T-cell (primary cell): ENCODE measurements at regions not wholly inside any gene's neighbourhood (a gene's known extent, or its start where the extent isn't known, plus 50 kb on each side); places are given as distances from the start of the nearest gene placed in this dataset.

Experiments
- ATAC-seq, 4 experiments: fragments of 200-7000 bp in 3 of 4; fragments of 150-1000 bp in 1 of 4; cut with Tn5 transposase; replicated peaks in 1 of 4; 1 replicate in 3 of 4; 2 replicates in 1 of 4; pipeline ENCODE4 v1.10.0; 2021; ENCODE audit warnings: moderate library complexity in 3 of 4, mild to moderate bottlenecking in 2 of 4, moderate number of reproducible peaks in 1 of 4
- CTCF ChIA-PET, 2 donors: fragments of 300-600 bp; sonication (Branson Sonifier 250); formaldehyde crosslinking; loops; one replicate each; lab custom pipeline; 2022; ENCODE audit warnings: antibody characterized with exemption in 2 of 2; lab: Charles Lee
- POLR2A ChIA-PET, 2 donors: fragments of 300-600 bp; sonication (Branson Sonifier 250); formaldehyde crosslinking; loops; one replicate each; lab custom pipeline; 2022; ENCODE audit warnings: antibody characterized with exemption in 2 of 2; lab: Charles Lee
- DNase-seq, 35 experiments: peaks; one replicate each; pipeline versions ENCODE4 v3.0.0 to v3.0.0-alpha.2; 2013 to 2023
- H3K27ac ChIP-seq: one replicate; pipeline ENCODE4 v1.5.1; 2013; ENCODE audit warnings: low read length
- H3K27me3 ChIP-seq, 2 experiments: replicated peaks in 1 of 2; 1 replicate in 1 of 2; 2 replicates in 1 of 2; pipeline versions ENCODE4 v1.6.1 to v1.7.0; 2013; ENCODE audit warnings: low read length in 1 of 2, mixed read lengths in 1 of 2; ENCODE audit not compliant: control insufficient read depth in 2 of 2, insufficient read depth in 2 of 2; ENCODE audit errors: extremely low read depth in 1 of 2
- H3K36me3 ChIP-seq, 2 donors: 1 replicate in 1 of 2; 2 replicates in 1 of 2; pipeline versions ENCODE4 v1.6.1 to v1.7.0; 2013; ENCODE audit warnings: low read length in 1 of 2; ENCODE audit not compliant: control insufficient read depth in 2 of 2, insufficient read depth in 1 of 2; ENCODE audit errors: extremely low read depth in 1 of 2
- H3K4me1 ChIP-seq, 2 experiments: 1 replicate in 1 of 2; 2 replicates in 1 of 2; pipeline versions ENCODE4 v1.6.1 to v1.7.0; 2013; ENCODE audit warnings: low read length in 2 of 2, mixed read lengths in 1 of 2; ENCODE audit not compliant: insufficient read depth in 2 of 2, control insufficient read depth in 1 of 2; ENCODE audit errors: extremely low read depth in 1 of 2
- H3K4me3 ChIP-seq, 2 donors: 1 replicate in 1 of 2; 2 replicates in 1 of 2; pipeline versions ENCODE4 v1.5.1 to v1.7.0; 2013; ENCODE audit warnings: mild to moderate bottlenecking in 2 of 2, low read length in 1 of 2, moderate library complexity in 1 of 2; ENCODE audit not compliant: control insufficient read depth in 1 of 2; ENCODE audit errors: extremely low read depth in 1 of 2
- H3K9me3 ChIP-seq: 2 replicates; pipeline ENCODE4 v1.7.0; 2013
- H3K27ac Mint-ChIP-seq, 2 donors: one replicate each; pipeline ENCODE4 v1.8.0; 2020 to 2021; ENCODE audit warnings: mild to moderate bottlenecking in 2 of 2, mixed read lengths in 2 of 2
- H3K27me3 Mint-ChIP-seq, 2 donors: one replicate each; pipeline ENCODE4 v1.8.0; 2021 to 2022; ENCODE audit warnings: mixed read lengths in 2 of 2
- H3K36me3 Mint-ChIP-seq: one replicate; pipeline ENCODE4 v1.8.0; 2021; ENCODE audit warnings: mixed read lengths
- H3K4me1 Mint-ChIP-seq, 3 donors: one replicate each; pipeline ENCODE4 v1.8.0; 2020 to 2022; ENCODE audit warnings: mixed read lengths in 3 of 3, mild to moderate bottlenecking in 1 of 3
- H3K4me3 Mint-ChIP-seq, 3 donors: one replicate each; pipeline ENCODE4 v1.8.0; 2020 to 2022; ENCODE audit warnings: mild to moderate bottlenecking in 3 of 3, mixed read lengths in 3 of 3, moderate library complexity in 3 of 3
- H3K9me3 Mint-ChIP-seq, 3 donors: one replicate each; pipeline ENCODE4 v1.8.0; 2020 to 2022; ENCODE audit warnings: mixed read lengths in 3 of 3
- WGBS: methylation state at CpG from one replicate; pipeline ENCODE4 v1.1.5; 2013; ENCODE audit warnings: missing lambda C conversion rate; ENCODE audit not compliant: insufficient coverage; 5-methylcytosine and 5-hydroxymethylcytosine counted together

GRCh38 chr1:234938924-234939323 lies 189.7 kb downstream of the TOMM20 start:
- ChIA-PET CTCF (interaction anchor here in 1 of 2 donors (0.5 kb wide), 1 partner anchor 467 kb away, joined by 7 read pairs; no protein-coding TSS in a partner anchor), POLR2A (interaction anchor here in 1 of 2 donors (0.6 kb wide), 1 partner anchor 44 kb away, joined by 4 read pairs; no protein-coding TSS in a partner anchor)
- no peaks in the 10 kb centered on the region for H3K4me1 ChIP-seq
- H3K27me3 Mint-ChIP-seq = no peaks in the 10 kb centered on the region
- no peak overlapping the region for H3K4me3 Mint-ChIP-seq
- H3K36me3 ChIP-seq = no peaks in the 10 kb centered on the region
- no peaks in the 10 kb centered on the region for H3K36me3 Mint-ChIP-seq
- H3K27me3 ChIP-seq = no peaks in the 10 kb centered on the region
- no peak for DNase-seq
- peaks cover 0 to 3% (median 0%) of the 10 kb centered on the region in 3 donors for H3K4me1 Mint-ChIP-seq
- no peak overlapping the region for H3K27ac Mint-ChIP-seq
- H3K9me3 Mint-ChIP-seq = no peaks in the 10 kb centered on the region
- H3K9me3 ChIP-seq = no peaks in the 10 kb centered on the region
- 93% methylated on average over 3 of the region's 7 CpGs for WGBS
- H3K27ac ChIP-seq = no peak overlapping the region
- ATAC-seq = no peak
- H3K4me3 ChIP-seq = no peak overlapping the region

- no peaks in the 10 kb centered on the region for H3K27me3 Mint-ChIP-seq
- ATAC-seq (no peak), DNase-seq (no peak)
- Histone ChIP-seq H3K36me3 (no peaks in the 10 kb centered on the region), H3K27ac (no peak overlapping the region), H3K27me3 (no peaks in the 10 kb centered on the region), H3K4me3 (no peak overlapping the region), H3K4me1 (no peaks in the 10 kb centered on the region), H3K9me3 (no peaks in the 10 kb centered on the region)
- no peak overlapping the region for H3K27ac Mint-ChIP-seq
- H3K36me3 Mint-ChIP-seq = no peaks in the 10 kb centered on the region
- no peak overlapping the region for H3K4me3 Mint-ChIP-seq
- H3K4me1 Mint-ChIP-seq = peaks cover 0 to 5% (median 5%) of the 10 kb centered on the region in 3 donors
- no peaks in the 10 kb centered on the region for H3K9me3 Mint-ChIP-seq
- no CpG with 5 or more reads among the region's 1 CpG for WGBS
- POLR2A ChIA-PET = interaction anchor here (0.6 kb wide), 2 partner anchors 45 to 767 kb away, joined by 3 to 4 read pairs; no protein-coding TSS in a partner anchor
- CTCF ChIA-PET = no interaction called here
These were observed 190.5 kb downstream of the TOMM20 start for GRCh38 chr1:234938135-234938534.

- ChIA-PET POLR2A (no interaction called here), CTCF (interaction anchor here in 1 of 2 donors (0.6 kb wide), 1 partner anchor 441 kb away, joined by 6 read pairs; no protein-coding TSS in a partner anchor)
- H3K27ac Mint-ChIP-seq = no peak overlapping the region
- no peaks in the 10 kb centered on the region for H3K36me3 Mint-ChIP-seq
- ATAC-seq = no peak
- H3K36me3 ChIP-seq = no peaks in the 10 kb centered on the region
- WGBS = 87% methylated on average over 3 of the region's 7 CpGs
- no peak overlapping the region for H3K4me3 Mint-ChIP-seq
- no peaks in the 10 kb centered on the region for H3K27me3 ChIP-seq
- DNase-seq = no peak
- peaks cover 0 to 9% (median 6%) of the 10 kb centered on the region in 3 donors for H3K4me1 Mint-ChIP-seq
- H3K4me1 ChIP-seq = no peaks in the 10 kb centered on the region
- no peaks in the 10 kb centered on the region for H3K27me3 Mint-ChIP-seq
- H3K4me3 ChIP-seq = no peak overlapping the region
- H3K9me3 Mint-ChIP-seq = no peaks in the 10 kb centered on the region
- H3K27ac ChIP-seq = no peak overlapping the region
- no peaks in the 10 kb centered on the region for H3K9me3 ChIP-seq
These were observed 191.8 kb downstream of the TOMM20 start for GRCh38 chr1:234936612-234937389.

GRCh38 chr1:234934611-234935033 lies 194.0 kb downstream of the TOMM20 start:
- Mint-ChIP-seq H3K27me3 (no peaks in the 10 kb centered on the region), H3K27ac (no peak overlapping the region), H3K4me3 (no peak overlapping the region), H3K9me3 (no peaks in the 10 kb centered on the region), H3K4me1 (peaks cover 2 to 12% (median 10%) of the 10 kb centered on the region in 3 donors), H3K36me3 (no peaks in the 10 kb centered on the region)
- no peak for DNase-seq
- Histone ChIP-seq H3K27ac (no peak overlapping the region), H3K36me3 (no peaks in the 10 kb centered on the region), H3K4me1 (peaks cover 2 to 8% of the 10 kb centered on the region in 2 experiments), H3K27me3 (no peaks in the 10 kb centered on the region), H3K9me3 (no peaks in the 10 kb centered on the region), H3K4me3 (no peak overlapping the region)
- no peak for ATAC-seq
- 85% methylated on average over 3 of the region's 7 CpGs for WGBS
- ChIA-PET CTCF (no interaction called here), POLR2A (no interaction called here)

GRCh38 chr1:234933475-234933874 lies 195.2 kb downstream of the TOMM20 start:
- Mint-ChIP-seq H3K9me3 (no peaks in the 10 kb centered on the region), H3K4me3 (no peak overlapping the region), H3K27ac (no peak overlapping the region), H3K27me3 (no peaks in the 10 kb centered on the region), H3K4me1 (peaks cover 14 to 23% (median 20%) of the 10 kb centered on the region in 3 donors), H3K36me3 (no peaks in the 10 kb centered on the region)
- ChIA-PET POLR2A (interaction anchor here in 1 of 2 donors (0.6 kb wide), 1 partner anchor 117 kb away, joined by 4 read pairs; no protein-coding TSS in a partner anchor), CTCF (no interaction called here)
- no peak overlapping the region for H3K27ac ChIP-seq
- no peak overlapping the region for H3K4me3 ChIP-seq
- WGBS = no CpG with 5 or more reads among the region's 2 CpGs
- ATAC-seq = no peak
- no peaks in the 10 kb centered on the region for H3K9me3 ChIP-seq
- no peak for DNase-seq
- no peaks in the 10 kb centered on the region for H3K36me3 ChIP-seq
- H3K27me3 ChIP-seq = no peaks in the 10 kb centered on the region
- H3K4me1 ChIP-seq = peaks cover 12 to 19% of the 10 kb centered on the region in 2 experiments

- H3K27me3 Mint-ChIP-seq = no peaks in the 10 kb centered on the region
- no peak overlapping the region for H3K4me3 ChIP-seq
- no peak overlapping the region for H3K27ac Mint-ChIP-seq
- H3K36me3 Mint-ChIP-seq = no peaks in the 10 kb centered on the region
- peaks cover 18 to 25% of the 10 kb centered on the region in 2 experiments for H3K4me1 ChIP-seq
- H3K36me3 ChIP-seq = no peaks in the 10 kb centered on the region
- H3K9me3 Mint-ChIP-seq = no peaks in the 10 kb centered on the region
- no peak overlapping the region for H3K4me3 Mint-ChIP-seq
- no peaks in the 10 kb centered on the region for H3K9me3 ChIP-seq
- ATAC-seq (no peak), DNase-seq (no peak)
- no peak overlapping the region for H3K27ac ChIP-seq
- whole genome bisulfite sequencing = 95% methylated on average over 9 of the region's 15 CpGs
- no peaks in the 10 kb centered on the region for H3K27me3 ChIP-seq
- ChIA-PET POLR2A (no interaction called here), CTCF (no interaction called here)
- peaks cover 21 to 30% (median 27%) of the 10 kb centered on the region in 3 donors for H3K4me1 Mint-ChIP-seq
These were observed 195.9 kb downstream of the TOMM20 start for GRCh38 chr1:234932511-234933430.
